AG04450 (cell line): ENCODE measurements at regions not wholly inside any gene's neighbourhood (a gene's known extent, or its start where the extent isn't known, plus 50 kb on each side); places are given as distances from the start of the nearest gene placed in this dataset.
A peak's percentile ranks its signal among the peaks of the same experiment; 100 is the strongest.

Experiments
- CTCF ChIA-PET: fragments of 300-600, 350-600 bp; formaldehyde crosslinking; extraction: SDS; loops from one replicate; lab custom pipeline; 2022; ENCODE audit warnings: antibody characterized with exemption, inconsistent platforms; lab: Charles Lee
- POLR2A ChIA-PET: fragments of 350-600 bp; formaldehyde crosslinking; extraction: SDS; loops from one replicate; lab custom pipeline; 2021; ENCODE audit warnings: antibody characterized with exemption, inconsistent platforms; lab: Yijun Ruan, JAX
- DNase-seq: peaks from one replicate; pipeline ENCODE4 v3.0.0-alpha.2; 2011; ENCODE audit warnings: low read depth, low spot score
- H3K27ac ChIP-seq: one replicate; pipeline ENCODE4 v1.5.1; 2012; ENCODE audit warnings: low read depth, low read length, control low read depth
- H3K27me3 ChIP-seq: one replicate; pipeline ENCODE4 v1.6.0; 2012; ENCODE audit warnings: low read length; ENCODE audit not compliant: control insufficient read depth, insufficient read depth
- H3K4me3 ChIP-seq: 2 replicates; pipeline ENCODE4 v1.5.1; 2011; ENCODE audit warnings: mild to moderate bottlenecking, low read depth, low read length, control low read depth
- H3K9me3 ChIP-seq: 2 replicates; pipeline ENCODE4 v1.5.1; 2012; ENCODE audit warnings: low read length; ENCODE audit not compliant: control insufficient read depth, insufficient read depth
- TF ChIP-seq, protein P1 (sequence below): IDR thresholded peaks from 2 replicates; pipeline ENCODE4 v1.5.1; 2011; ENCODE audit warnings: low read depth, low read length, control low read depth, inconsistent platforms

DNA sequence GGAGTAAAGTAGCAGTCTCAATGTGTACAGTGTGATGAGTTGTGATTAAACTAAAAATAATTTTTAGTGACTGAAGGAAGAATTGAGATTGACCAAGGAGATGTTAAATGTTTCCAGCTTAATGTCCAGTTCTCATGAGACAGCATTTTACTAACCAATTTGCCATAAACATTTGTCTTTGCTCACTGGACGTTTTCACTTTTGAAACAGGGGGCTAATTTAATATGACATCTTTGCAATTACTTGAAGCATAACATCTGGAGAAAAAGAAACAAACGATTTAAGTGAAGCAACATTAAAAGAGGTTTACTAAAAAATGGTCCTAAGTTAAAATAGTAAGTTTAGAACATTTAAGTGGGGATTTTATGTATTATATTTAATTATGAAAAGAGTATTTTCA is 443.8 kb downstream of the BCKDHB start:
- Histone ChIP-seq H3K27me3 (no peaks in the 10 kb centered on the region), H3K27ac (no peak overlapping the region), H3K4me3 (no peak overlapping the region), H3K9me3 (peaks cover 3% of the 10 kb centered on the region; the same call in 1 of the 2 replicates)
- no peak for DNase-seq
- TF ChIP-seq, protein P1, sequence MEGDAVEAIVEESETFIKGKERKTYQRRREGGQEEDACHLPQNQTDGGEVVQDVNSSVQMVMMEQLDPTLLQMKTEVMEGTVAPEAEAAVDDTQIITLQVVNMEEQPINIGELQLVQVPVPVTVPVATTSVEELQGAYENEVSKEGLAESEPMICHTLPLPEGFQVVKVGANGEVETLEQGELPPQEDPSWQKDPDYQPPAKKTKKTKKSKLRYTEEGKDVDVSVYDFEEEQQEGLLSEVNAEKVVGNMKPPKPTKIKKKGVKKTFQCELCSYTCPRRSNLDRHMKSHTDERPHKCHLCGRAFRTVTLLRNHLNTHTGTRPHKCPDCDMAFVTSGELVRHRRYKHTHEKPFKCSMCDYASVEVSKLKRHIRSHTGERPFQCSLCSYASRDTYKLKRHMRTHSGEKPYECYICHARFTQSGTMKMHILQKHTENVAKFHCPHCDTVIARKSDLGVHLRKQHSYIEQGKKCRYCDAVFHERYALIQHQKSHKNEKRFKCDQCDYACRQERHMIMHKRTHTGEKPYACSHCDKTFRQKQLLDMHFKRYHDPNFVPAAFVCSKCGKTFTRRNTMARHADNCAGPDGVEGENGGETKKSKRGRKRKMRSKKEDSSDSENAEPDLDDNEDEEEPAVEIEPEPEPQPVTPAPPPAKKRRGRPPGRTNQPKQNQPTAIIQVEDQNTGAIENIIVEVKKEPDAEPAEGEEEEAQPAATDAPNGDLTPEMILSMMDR = no peak
- POLR2A ChIA-PET = interaction anchor here (0.6 kb wide), 1 partner anchor 125 kb away, joined by 3 read pairs; no protein-coding TSS in a partner anchor
- CTCF ChIA-PET = no interaction called here

GRCh38 chr6:80548532-80548931 is 442.1 kb downstream of the BCKDHB start:
- TF ChIP-seq, protein P1 = no peak
- POLR2A ChIA-PET = no interaction called here
- Histone ChIP-seq H3K4me3 (no peak overlapping the region), H3K9me3 (peaks cover 3% of the 10 kb centered on the region; the same call in 1 of the 2 replicates), H3K27me3 (no peaks in the 10 kb centered on the region), H3K27ac (peak overlapping the region; percentile 53)
- DNase-seq = no peak
- CTCF ChIA-PET = no interaction called here

GRCh38 chr6:80547827-80548226 is 441.4 kb downstream of the BCKDHB start:
- H3K4me3 ChIP-seq = no peak overlapping the region
- TF ChIP-seq, protein P1 = no peak
- peak; percentile 64 for DNase-seq
- no peaks in the 10 kb centered on the region for H3K27me3 ChIP-seq
- H3K9me3 ChIP-seq = peaks cover 3% of the 10 kb centered on the region; the same call in 1 of the 2 replicates
- H3K27ac ChIP-seq = peak overlapping the region; percentile 53
- ChIA-PET POLR2A (interaction anchor here (0.7 kb wide), 3 partner anchors 11 to 939 kb away, joined by 3 to 4 read pairs (median 4); no protein-coding TSS in a partner anchor), CTCF (no interaction called here)

DNA sequence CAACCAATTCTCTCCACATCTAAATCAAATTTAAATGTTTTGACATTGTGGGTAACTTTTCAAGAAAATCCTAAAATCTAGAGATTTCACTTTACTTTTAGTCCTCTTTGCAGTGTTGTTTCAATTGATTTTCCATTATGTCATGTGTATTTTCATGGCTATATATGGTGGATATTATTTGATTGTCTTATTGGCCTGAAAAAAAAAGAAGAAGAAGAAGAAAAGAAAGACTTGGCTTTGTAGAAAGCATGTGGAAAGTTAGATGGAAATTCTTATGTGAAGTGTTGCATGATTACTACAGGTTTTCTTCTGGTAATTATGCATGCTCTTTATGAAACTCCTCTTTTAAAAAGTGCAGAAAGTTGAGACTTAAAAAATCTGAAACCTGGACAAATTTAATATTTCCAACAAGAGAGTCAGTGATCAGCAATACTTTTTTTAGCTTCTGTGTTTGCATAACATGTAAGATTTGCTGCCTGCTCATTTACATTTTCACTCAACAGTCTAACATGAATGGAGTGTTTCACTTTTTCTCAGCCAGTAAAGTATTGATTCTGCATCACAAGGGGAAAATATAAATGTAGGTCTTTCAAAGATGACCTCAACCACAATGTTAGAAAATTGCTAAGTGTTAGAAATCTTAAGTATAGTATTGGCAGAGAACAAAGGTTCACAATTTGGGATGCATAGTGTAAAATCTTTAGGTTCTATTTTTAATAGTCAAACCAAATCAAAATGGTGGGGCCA is 438.7 kb downstream of the BCKDHB start:
- ChIA-PET POLR2A (no interaction called here), CTCF (interaction anchor here (0.6 to 1.3 kb wide), 2 partner anchors 121 to 207 kb away, joined by 3 read pairs; no protein-coding TSS in a partner anchor)
- Histone ChIP-seq H3K27ac (no peak overlapping the region), H3K4me3 (no peak overlapping the region), H3K27me3 (no peaks in the 10 kb centered on the region), H3K9me3 (no peaks in the 10 kb centered on the region)
- TF ChIP-seq, protein P1 = no peak
- no peak for DNase-seq

DNA sequence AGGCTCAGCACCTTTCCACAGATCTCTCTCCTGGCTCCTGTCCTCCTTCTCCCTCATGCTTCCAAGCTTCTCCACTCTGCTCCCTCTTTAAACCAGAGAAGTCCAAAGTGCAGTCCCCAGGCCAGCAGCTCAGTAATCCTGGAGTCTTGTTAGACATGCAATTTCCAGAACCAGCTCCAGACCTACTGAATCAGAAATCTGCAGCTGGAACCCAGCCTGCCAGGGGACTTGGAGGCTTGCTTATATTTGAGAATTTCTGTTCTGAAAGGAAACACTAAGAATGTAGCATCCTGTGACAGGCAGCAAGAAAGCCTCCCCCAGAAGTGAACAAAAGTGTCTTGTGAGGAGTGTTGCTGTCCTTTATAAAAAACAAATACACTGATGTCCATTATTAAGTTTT is 438.1 kb downstream of the BCKDHB start:
- no peak for DNase-seq
- Histone ChIP-seq H3K27me3 (no peaks in the 10 kb centered on the region), H3K27ac (peak overlapping the region; percentile 32), H3K4me3 (no peak overlapping the region), H3K9me3 (no peaks in the 10 kb centered on the region)
- ChIA-PET CTCF (interaction anchor here (0.6 to 1.3 kb wide), 2 partner anchors 120 to 206 kb away, joined by 3 read pairs; no protein-coding TSS in a partner anchor), POLR2A (no interaction called here)
- TF ChIP-seq, protein P1 = no peak
